Omental fat pad (tissue), 3 donors: ENCODE measurements at regions not wholly inside any gene's neighbourhood (a gene's known extent, or its start where the extent isn't known, plus 50 kb on each side); places are given as distances from the start of the nearest gene placed in this dataset.

Source experiments
- ATAC-seq: fragments of 150-250 bp; one replicate; pipeline ENCODE4 v1.9.1; 2016; ENCODE audit warnings: mild to moderate bottlenecking, moderate library complexity; ENCODE audit not compliant: low FRiP score
- DNase-seq: peaks from one replicate; pipeline ENCODE4 v3.0.0-alpha.2; 2019; ENCODE audit warnings: low spot score
- CTCF ChIP-seq, 3 donors: fragments of 450-650 bp; IDR thresholded peaks; one replicate each; pipeline ENCODE4 v1.5.1; 2016 to 2017; ENCODE audit warnings: antibody characterized with exemption in 3 of 3, mild to moderate bottlenecking in 3 of 3, moderate library complexity in 2 of 3

GRCh38 chr1:14339288-14339687, 259.2 kb upstream of the KAZN start:
- DNase-seq, result no peak
- ATAC-seq, result no peak
- TF ChIP-seq CTCF (IDR thresholded peaks at IDR 0.05), result no peak

GRCh38 chr1:14340002-14340785, 258.3 kb upstream of the KAZN start:
- TF ChIP-seq CTCF (IDR thresholded peaks at IDR 0.05), result no peak
- DNase-seq (no peak), ATAC-seq (peak; percentile 78)

GRCh38 chr1:14341147-14341546, 257.3 kb upstream of the KAZN start:
- ATAC-seq, result no peak
- no peak for TF ChIP-seq CTCF (IDR thresholded peaks at IDR 0.05)

GRCh38 chr1:14345946-14346550, 252.4 kb upstream of the KAZN start:
- DNase-seq (no peak), ATAC-seq (no peak)
- TF ChIP-seq CTCF (IDR thresholded peaks at IDR 0.05), result no peak

More at GRCh38 chr1:14341147-14341546, 257.3 kb upstream of the KAZN start:
- no peak for DNase-seq

- no peak for ATAC-seq
- DNase-seq, result no peak
- TF ChIP-seq CTCF (IDR thresholded peaks at IDR 0.05), result no peak
These were observed 251.3 kb upstream of the KAZN start for GRCh38 chr1:14347186-14347585.

GRCh38 chr1:14347776-14348175, 250.7 kb upstream of the KAZN start:
- ATAC-seq (no peak), DNase-seq (no peak)
- no peak for TF ChIP-seq CTCF (IDR thresholded peaks at IDR 0.05)

GRCh38 chr1:14350197-14350596, 248.3 kb upstream of the KAZN start:
- ATAC-seq (no peak), DNase-seq (no peak)
- TF ChIP-seq CTCF (IDR thresholded peaks at IDR 0.05), result no peak
